ENCODE measurements at regions not wholly inside any gene's neighbourhood (a gene's known extent, or its start where the extent isn't known, plus 50 kb on each side); places are given as distances from the start of the nearest gene placed in this dataset.

DNA sequence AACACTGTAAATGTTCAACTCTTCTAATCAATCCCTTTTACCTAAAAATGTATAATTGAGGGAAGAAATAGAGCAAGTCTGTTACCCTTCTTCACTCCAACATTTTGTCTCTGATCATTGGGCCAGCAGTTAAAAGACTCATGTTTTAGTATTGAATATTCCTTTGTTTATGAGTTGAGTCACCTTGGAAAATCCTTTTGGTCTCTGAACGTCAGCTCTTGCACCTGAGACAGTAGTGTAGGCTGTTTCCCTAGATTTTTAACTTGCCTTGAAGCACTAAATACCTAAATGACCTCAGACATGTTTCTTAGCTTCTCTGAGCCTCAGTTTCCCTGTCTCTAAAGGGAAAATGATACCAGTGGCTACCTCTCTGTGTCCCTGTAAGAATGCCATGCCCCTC, 184.2 kb downstream of the RFC3 start:
- DNase-seq (ENCODE audit: low read depth in 2 of 2): no peak

- no peak for DNase-seq (ENCODE audit: low read depth in 2 of 2)
Observed at GRCh38 chr13:34002924-34003323, 185.0 kb downstream of the RFC3 start.

GRCh38 chr13:34003656-34004055, 185.7 kb downstream of the RFC3 start:
- DNase-seq (ENCODE audit: low read depth in 2 of 2): no peak

DNA sequence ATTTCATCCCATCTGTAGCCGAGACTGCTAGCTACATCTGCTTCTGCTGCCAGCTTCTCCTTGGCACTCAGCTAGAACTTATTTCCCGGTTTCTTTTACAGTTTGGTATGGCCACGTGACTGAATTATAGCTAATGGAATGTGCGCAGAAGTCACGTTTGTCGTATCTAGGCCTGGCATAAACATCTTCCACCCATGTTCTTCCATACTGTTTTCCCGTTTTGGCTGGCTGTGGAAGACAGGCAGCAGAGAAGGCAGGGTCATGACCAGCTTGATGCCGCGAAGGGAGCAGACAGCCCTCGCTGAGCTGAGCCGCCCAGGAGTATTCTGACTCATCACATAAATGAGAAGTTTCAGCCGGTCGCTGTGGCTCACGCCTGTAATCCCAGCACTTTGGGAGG, 186.7 kb downstream of the RFC3 start:
- DNase-seq (ENCODE audit: low read depth in 2 of 2): no peak

GRCh38 chr13:34006011-34006410, 188.1 kb downstream of the RFC3 start:
- no peak for DNase-seq (ENCODE audit: low read depth in 2 of 2)

DNA sequence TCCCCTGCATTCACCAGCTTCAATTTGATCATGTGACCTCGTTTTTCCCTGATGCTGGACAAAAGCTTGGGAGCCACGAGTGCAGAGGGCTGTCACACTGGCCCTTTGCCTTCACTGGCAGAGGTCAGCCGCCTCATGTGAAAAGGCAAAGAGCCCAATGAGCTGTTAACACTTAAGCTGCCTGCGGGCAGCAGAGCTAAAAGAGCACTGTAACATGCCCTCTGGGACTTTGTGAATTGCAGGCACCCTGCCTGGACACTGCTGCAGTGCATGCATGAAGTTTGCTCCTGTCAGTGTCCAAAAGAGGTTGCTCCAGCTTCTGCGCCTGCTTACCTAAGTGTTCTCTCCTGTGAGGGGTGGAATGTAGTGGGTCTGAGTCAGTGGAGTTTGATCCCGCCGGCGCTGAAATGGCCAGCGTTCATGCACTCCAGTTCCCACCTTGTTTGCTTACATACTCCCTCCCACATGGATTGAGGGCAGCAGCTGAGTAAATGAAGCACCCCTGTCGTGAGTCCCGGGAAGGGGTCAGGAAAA, 193.7 kb downstream of the RFC3 start:
- no peak for DNase-seq (ENCODE audit: low read depth in 2 of 2)

DNA sequence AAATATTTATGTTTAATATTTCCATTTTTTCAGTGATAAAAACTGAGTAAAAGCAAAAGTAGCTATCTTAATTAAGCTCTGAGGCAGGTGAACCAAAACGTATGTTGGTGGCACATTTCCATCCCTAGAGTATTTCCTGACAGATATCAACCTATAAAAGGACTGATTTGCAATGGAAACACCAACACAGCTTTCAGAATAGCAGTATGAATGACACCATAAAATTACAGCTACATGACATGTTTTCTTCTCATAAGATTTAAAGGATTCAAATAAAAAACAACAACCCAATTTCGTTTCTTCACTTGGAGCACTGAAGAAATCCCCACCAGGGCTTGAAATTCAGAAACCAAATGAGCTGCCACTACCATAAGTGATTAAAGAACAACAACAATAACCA, 194.4 kb downstream of the RFC3 start:
- DNase-seq (ENCODE audit: low read depth in 2 of 2): no peak

DNA sequence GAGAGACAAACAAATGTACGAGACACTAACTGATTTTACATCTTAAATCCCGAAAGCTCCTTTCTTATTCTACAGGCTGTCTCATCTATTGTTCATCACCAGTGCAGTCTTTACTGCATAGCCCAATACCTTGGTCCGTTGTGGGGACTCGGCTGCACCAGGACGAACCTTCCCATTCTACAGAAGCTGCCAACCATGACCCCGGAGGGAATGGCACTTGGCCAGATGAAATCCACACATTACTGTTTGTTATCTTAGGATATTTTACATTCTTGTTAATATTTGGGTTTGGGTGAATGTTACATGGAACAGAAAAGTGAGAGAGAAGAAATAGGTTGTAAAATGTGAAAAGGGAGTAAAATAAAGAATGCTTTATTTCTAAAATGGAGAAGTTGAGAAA, 195.1 kb downstream of the RFC3 start:
- no peak for DNase-seq (ENCODE audit: low read depth in 2 of 2)

DNA sequence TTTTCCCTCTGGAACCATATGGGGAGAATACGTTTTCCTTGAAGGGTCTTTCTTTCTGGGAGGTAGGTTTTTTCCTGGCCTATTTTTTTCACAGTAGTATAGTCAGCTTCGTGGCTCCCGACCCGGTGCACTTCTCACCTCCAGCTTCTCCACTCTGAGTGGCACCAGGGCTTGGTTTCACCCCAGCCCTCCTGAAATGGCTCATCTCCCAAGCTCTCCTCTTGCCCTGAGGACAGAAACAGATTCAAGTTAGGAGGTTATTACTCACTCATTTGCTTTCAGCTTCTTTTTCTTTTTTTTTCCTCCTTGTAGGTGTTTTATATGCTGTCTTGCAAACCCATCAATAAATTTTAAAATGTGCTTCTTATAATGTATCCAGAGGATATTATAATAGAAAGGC, 199.3 kb downstream of the RFC3 start:
- no peak for DNase-seq (ENCODE audit: low read depth in 2 of 2)

- no peak for DNase-seq (ENCODE audit: low read depth in 2 of 2)
Observed at GRCh38 chr13:34019870-34020269, 201.9 kb downstream of the RFC3 start.

DNA sequence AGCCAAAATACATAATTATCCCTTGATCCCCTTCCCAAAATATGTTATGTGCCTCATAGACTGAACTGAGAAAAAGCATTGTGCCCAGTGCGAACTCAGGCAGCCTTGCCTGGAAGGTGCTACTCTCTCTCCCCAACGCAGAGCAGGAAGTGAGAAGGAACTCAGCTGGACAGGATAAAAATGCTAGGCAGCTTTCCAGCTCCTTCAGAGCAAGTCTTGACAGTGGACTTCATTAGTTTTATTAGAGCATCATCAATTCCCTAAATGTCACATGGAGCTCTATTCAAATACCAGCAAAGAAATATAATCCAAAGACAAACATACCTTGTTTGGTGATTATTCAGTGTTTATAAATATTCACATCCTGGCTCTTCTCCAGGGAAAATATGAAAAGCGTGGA, 202.4 kb downstream of the RFC3 start:
- DNase-seq (ENCODE audit: low read depth in 2 of 2): no peak

- no peak for DNase-seq (ENCODE audit: low read depth in 2 of 2)
Observed at GRCh38 chr13:34021619-34022018, 203.7 kb downstream of the RFC3 start.

- DNase-seq (ENCODE audit: low read depth in 2 of 2): no peak
Observed at GRCh38 chr13:34025746-34026145, 207.8 kb downstream of the RFC3 start.

DNA sequence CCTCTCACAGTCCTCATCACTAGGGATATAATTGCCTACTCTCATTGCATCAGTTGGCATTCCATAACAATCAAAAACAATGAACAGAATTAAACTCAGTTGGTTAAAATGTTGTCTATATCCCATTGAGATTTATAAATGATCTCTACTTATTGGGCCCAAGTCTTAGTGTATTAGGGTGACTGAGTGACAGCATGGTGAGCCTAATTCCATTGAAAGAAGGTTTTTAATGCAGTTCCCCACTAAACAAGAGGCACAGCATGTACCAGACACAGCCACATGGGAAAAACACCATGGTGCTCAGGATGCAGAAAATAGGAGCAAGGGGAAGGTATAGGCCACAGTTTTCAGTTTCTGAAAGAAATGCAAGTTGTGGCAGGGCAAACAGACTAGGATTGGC, 208.4 kb downstream of the RFC3 start:
- no peak for DNase-seq (ENCODE audit: low read depth in 2 of 2)

GRCh38 chr13:34028496-34029442, 210.8 kb downstream of the RFC3 start:
- no peak for DNase-seq (ENCODE audit: low read depth in 2 of 2)

DNA sequence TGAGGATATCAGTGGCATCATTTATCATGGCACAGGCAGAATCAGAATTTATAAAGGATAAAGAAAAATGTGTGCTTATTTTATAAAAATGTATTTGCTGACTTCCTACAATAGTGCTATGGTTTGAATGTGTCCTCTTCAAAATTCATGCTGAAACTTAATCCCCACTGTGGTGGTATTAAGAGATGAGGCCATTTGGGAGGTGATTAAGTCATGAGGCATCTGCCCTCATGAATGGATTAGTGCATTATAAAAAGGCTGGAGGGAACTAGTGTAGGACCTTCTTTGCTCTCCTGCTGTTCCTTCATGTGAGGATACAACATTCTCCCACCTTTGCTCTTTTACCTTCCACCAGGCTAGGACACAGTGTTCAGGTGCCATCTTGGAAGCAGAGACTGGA, 212.8 kb downstream of the RFC3 start:
- DNase-seq (ENCODE audit: low read depth in 2 of 2): no peak

GRCh38 chr13:34031610-34032009, 213.7 kb downstream of the RFC3 start:
- no peak for DNase-seq (ENCODE audit: low read depth in 2 of 2)

GRCh38 chr13:34034411-34034810, 216.5 kb downstream of the RFC3 start:
- no peak for DNase-seq (ENCODE audit: low read depth in 2 of 2)

- no peak for DNase-seq (ENCODE audit: low read depth in 2 of 2)
Observed at GRCh38 chr13:34035178-34035577, 217.2 kb downstream of the RFC3 start.

GRCh38 chr13:34035676-34036325, 217.9 kb downstream of the RFC3 start:
- no peak for DNase-seq (ENCODE audit: low read depth in 2 of 2)

DNA sequence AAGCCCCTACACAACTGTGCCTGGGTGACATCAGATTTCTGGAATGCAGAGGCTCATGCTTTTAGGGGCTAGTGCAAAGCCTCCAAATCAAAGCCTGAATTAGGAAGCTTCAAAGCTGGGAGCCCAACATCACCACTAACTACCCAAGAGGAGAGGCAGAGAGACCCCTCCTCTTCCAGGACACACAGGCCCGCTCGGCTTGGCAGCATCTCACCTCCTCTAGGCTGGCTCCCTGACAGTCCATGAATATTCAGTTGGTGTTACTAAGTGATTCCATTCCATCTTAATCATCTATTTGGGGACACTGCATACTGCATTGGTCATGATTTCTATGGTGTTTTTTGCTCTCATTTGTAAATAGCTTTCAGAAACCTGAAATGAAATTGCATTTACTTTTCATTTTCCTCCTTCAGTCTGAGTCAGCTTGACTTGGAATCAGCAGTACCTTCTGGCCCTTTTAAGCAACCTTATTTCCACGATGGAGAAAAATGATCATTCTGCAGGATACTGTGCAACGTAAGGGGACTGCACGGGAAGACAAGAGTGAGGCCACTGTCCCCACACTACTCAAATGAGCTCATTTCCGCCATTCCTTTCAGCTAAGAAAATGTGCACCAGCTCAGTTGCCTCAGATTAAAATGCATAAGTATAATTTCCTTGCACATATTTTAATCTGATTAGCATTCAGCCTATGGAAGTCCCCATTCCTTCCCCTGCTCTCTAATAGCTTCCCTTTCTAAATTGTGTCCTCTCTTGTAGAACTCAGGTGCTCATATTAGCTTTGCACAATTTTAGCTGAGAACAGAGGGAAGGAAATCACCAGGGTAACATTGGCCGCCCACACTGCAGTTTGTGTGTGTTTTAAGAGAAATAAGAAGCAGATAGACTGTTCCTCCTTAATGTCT, 219.9 kb downstream of the RFC3 start:
- DNase-seq (ENCODE audit: low read depth in 2 of 2): no peak

DNA sequence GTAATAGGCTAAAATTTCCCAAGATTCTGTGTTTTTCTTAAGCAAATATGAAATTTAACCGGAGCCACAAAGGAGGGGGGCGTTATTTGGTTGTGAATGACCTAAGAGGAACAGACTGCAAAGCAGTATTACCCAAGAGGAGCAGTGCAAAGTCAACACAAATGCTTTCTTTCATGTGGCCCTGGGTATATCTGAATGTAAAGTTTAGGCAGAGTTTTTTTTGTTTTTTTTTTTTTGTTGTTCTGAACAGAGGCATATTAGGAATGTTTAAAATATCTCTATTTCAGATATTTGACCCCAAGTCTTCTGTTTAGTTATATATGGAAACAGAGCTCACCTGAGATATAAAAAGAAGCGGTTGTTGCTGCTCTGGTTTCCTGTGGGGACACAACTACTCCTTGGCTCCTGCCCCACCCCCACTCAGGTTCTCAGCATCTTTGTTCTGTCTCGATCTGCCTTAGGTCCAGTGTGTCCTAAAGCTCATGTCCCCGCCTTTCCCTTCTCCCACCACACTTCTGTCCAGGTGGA, 220.7 kb downstream of the RFC3 start:
- no peak for DNase-seq (ENCODE audit: low read depth in 2 of 2)
